ENCODE measurements at regions not wholly inside any gene's neighbourhood (a gene's known extent, or its start where the extent isn't known, plus 50 kb on each side); places are given as distances from the start of the nearest gene placed in this dataset.

DNA sequence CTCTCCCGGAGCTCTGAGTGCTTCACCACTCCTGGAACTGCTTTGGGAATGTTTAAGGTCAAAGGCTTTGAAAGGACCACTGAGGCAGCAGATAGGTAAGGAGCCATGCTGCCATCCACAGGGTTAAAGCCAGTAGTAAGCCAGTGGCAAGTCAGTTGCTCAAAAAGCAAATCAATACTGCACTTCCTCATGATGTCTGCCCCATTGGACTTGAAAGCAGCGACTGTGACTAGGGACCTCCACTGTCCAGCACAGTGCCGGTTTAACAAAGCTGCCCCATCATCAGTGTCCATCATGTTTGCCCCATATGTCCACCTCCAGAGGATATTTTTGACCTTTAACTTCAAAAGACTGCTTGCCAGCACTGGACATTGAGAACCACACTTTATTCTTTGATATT is 49.9 kb upstream of the FGF13 start:
- DNase-seq (ENCODE audit: low spot score): no peak
